Fibroblast of the conjunctiva (primary cell): ENCODE measurements at regions not wholly inside any gene's neighbourhood (a gene's known extent, or its start where the extent isn't known, plus 50 kb on each side); places are given as distances from the start of the nearest gene placed in this dataset.

ENCODE experiments used
- DNase-seq: peaks from one replicate; pipeline ENCODE4 v3.0.0-alpha.2; 2010; ENCODE audit warnings: low read depth

GRCh38 chr14:81837304-81837703 lies 303.7 kb upstream of the SEL1L start:
- DNase-seq, result no peak

DNA sequence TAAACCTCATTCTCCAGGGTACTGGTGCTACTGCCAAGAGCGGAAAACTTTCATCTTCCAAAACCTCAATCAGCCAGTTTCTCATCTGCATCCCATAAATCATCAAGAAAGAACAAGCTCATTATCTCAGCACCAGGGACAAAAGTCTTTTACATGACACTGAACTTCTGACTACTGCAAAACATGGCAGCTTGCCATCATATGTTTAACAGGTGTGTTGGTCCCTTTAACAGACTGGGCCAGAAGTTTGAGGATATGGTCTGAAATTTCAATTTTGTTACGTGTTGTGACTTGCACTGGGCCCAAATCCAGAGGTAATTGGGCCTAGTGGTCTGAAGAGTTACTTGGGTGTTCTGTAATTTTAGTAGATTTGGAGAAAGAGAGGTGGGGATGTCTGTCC lies 305.4 kb upstream of the SEL1L start:
- DNase-seq, result no peak

GRCh38 chr14:81841346-81841745 lies 307.7 kb upstream of the SEL1L start:
- no peak for DNase-seq

GRCh38 chr14:81849714-81850113 lies 316.1 kb upstream of the SEL1L start:
- no peak for DNase-seq

- DNase-seq, result no peak
These were observed 321.4 kb upstream of the SEL1L start for GRCh38 chr14:81855007-81855406.

DNA sequence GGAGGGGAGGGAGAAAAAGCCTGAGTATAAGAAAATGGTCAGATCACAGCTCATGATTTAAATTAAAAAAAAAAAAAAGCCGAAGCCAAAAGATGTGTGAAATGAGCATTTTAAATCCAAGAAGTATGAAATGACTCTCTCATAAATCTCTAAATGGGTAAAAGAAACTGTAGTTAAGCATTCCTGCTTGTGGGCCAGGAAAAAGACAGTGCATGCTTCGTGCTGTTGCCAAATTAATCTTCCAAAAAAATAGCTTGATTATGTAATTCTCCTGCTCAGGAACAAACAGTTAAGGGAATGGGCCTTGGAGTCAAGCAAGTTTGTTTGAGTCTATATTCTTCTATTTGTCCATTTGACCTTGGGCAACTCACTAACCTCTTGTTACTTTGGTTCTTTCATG lies 325.4 kb upstream of the SEL1L start:
- DNase-seq, result no peak

GRCh38 chr14:81868172-81868571 lies 334.5 kb upstream of the SEL1L start:
- DNase-seq, result no peak

DNA sequence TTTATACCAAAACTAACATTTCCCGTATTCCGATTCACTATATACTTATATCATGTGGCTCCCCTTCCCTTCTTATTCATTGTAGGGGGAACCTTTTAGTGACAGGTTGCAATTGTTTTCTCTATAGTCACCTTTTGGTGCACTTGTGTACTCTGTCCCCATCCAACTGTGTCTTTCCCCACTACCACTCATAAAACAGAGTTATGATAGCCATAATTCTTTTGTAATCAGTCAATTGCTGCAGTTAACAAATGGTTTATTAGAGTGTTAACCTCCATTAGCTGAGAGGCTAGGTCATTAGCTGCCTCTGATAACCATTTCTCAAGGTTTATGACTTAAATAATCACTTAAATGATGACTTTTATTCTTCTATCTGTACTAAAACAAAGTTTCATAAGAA lies 338.1 kb upstream of the SEL1L start:
- no peak for DNase-seq

DNA sequence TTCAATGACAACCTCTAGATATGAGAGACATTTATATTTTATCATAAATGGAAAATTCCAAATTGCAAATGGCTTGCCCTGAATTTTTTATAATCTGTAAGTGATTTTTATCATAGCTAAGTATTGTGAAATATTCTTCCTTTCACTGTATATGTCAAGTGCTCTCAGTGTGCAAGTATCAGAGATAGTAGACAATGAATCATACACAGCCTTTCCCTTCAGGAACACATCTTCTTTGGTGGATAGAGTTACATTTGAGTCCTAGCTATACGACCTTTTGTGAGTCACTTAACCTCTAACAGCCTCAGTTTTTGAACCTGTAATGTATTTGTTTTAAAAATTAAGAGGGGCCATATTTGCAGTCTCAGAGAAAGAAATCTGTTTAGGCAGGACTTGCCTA lies 350.7 kb upstream of the SEL1L start:
- DNase-seq, result no peak

GRCh38 chr14:81886588-81886987 lies 352.9 kb upstream of the SEL1L start:
- DNase-seq, result no peak

GRCh38 chr14:81889529-81889928 lies 355.9 kb upstream of the SEL1L start:
- no peak for DNase-seq

DNA sequence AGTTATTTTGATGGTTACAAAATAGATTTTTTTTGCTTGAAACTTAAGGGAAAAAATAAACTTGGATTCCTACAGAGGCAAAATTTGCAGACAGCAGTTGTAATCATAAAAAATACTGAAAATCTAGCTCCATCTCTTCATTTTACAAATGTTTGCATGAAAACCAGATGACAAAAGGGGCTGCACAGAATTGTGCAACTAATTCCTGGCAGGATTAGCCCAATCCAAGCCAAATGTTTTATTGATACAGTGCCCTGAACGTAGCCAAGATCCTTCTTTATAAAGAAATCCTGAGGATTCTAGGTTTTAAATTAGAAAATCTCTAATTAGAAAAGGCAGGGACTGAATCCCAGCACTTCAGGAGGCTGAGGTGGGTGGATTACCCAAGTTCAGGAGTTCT lies 356.4 kb upstream of the SEL1L start:
- no peak for DNase-seq

- DNase-seq, result no peak
These were observed 369.8 kb upstream of the SEL1L start for GRCh38 chr14:81903477-81903876.

DNA sequence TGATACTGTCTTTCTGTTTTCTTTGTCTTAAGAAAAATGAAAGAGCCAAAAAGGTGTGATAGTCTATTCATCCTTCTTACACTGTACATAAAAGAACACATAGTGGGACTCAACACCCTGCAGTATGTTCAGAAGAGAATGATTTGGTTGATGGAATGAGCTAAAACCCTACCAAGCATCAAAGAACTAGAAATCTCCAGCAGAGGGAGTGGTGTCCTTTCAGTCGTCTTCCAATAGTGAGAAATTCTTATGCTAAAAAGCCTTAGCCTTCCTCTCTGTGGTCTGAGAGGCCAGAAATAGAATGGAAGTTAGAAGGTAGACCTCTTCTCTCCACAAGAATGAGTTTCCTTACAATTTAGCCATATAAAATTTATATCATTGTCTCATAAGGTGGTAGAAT lies 393.4 kb upstream of the SEL1L start:
- DNase-seq, result no peak

- no peak for DNase-seq
These were observed 398.2 kb upstream of the SEL1L start for GRCh38 chr14:81931828-81932227.

DNA sequence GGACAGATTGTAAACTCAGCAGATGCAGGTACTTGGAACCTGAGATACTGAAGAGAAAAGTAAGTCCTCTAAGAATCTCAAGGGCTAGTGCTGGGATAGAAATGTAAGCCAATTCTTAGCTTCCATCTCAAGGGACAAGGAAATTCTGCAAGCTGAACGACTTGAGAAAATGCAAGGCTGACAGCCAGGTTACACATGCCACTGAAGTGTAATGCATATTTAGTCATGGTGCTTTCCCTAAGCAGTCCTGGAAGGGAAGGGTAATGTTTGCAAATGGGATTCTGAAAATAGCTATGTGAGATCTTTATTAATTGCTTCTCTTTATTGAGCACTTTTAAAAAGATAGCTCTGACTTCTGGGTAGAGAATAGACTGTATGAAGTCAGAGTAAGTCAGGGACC lies 402.7 kb upstream of the SEL1L start:
- no peak for DNase-seq

DNA sequence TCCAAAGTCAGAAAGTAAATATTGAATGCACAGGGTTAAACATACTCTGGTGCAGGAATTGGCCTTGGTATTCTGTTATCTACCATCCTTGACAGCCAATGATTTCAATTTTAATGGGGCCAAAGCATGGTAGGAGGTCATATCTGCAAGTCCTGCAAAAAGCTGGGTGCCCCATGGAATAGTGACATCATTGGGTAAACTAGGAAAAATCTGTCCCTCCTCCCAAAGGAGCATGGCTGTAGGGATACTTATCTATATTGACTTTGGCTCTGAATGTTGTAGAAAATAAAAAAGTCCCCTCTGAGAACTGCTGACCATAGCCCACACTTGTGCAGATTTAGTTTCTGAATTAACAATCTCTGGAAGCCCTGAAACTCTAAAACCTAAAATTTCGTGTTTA lies 403.2 kb upstream of the SEL1L start:
- no peak for DNase-seq

- DNase-seq, result no peak
These were observed 404.7 kb upstream of the SEL1L start for GRCh38 chr14:81938341-81938740.

DNA sequence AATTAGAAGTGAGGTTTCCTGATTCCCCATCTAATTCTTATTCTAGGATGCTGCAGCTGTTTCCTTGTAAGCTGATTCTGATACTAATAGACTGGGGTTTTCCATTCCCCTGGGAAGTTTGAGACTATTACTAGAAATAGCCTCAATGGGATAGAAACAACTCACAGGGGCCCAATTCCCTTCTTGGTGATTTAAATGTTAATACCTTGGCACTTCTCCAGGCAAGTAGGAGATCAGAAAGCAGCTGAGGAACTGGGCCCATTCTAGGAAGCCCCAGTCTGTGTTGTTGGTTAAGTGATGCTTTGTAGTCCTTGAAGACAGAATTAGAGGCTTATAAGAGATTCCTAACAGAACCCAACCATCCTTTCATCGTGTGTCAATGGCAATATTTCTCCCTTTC lies 407.0 kb upstream of the SEL1L start:
- no peak for DNase-seq

- DNase-seq, result no peak
These were observed 408.4 kb upstream of the SEL1L start for GRCh38 chr14:81942071-81942470.

- DNase-seq, result no peak
These were observed 412.7 kb upstream of the SEL1L start for GRCh38 chr14:81946375-81946774.

GRCh38 chr14:81946834-81947798 lies 413.5 kb upstream of the SEL1L start:
- no peak for DNase-seq

DNA sequence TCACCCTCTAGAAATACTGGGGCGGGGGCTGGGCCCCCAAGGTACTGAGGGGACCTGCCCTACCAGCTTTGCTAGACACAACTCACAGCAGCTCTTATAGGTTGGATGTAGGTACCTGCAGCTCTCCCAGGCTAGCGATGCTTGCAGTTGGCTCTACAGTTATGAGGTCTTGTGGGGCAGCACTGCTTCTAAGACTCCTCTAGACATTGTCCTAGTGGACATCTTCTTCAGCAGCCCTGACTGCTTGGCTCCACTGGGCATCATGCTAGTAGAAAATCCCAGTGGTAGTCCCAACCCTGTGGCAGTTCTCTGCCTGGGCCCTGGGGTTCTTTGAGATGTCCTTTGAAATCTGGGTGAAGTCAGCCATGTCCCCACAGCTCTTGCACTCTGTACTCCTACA lies 419.3 kb upstream of the SEL1L start:
- DNase-seq, result no peak

GRCh38 chr14:81953419-81953818 lies 419.8 kb upstream of the SEL1L start:
- DNase-seq, result no peak
